Peyer's patch (tissue), 4 donors: ENCODE measurements at regions not wholly inside any gene's neighbourhood (a gene's known extent, or its start where the extent isn't known, plus 50 kb on each side); places are given as distances from the start of the nearest gene placed in this dataset.

Experiments
- POLR2A ChIP-seq, 2 donors: fragments of 450-650 bp; IDR thresholded peaks; one replicate each; pipeline ENCODE4 v1.5.1; 2017; ENCODE audit warnings: antibody characterized with exemption in 2 of 2, mild to moderate bottlenecking in 2 of 2, moderate library complexity in 2 of 2
- TF ChIP-seq, protein P1 (sequence below), 6 experiments: fragments of 450-650 bp in 4 of 6; fragments of 200-600 bp in 2 of 6; sonication (generic) in 1 of 6; IDR thresholded peaks; one replicate each; pipeline ENCODE4 v1.5.1; 2017 to 2019; ENCODE audit warnings: antibody characterized with exemption in 6 of 6, mild to moderate bottlenecking in 3 of 6, moderate library complexity in 1 of 6

DNA sequence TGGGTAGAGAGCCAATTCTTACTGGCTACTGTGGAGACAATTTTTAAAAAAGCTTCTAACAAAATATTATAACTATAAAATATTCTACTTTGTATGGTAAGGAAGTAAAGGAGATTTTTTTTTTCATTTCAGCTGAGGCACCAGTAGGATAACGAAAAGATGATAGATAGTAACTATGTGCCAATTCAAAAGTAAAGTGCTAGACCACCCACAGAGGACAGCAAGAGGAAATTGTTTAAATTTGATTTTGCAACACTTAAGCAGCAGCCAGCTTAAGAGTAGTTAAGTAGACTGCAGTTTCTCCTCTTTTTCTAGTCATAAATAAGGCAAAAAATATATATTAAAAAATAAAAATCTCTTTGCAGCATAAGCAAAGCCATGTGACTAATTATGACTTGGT lies 1539.3 kb upstream of the ACO1 start:
- TF ChIP-seq POLR2A (IDR thresholded peaks at IDR 0.05): no peak
- TF ChIP-seq, protein P1, sequence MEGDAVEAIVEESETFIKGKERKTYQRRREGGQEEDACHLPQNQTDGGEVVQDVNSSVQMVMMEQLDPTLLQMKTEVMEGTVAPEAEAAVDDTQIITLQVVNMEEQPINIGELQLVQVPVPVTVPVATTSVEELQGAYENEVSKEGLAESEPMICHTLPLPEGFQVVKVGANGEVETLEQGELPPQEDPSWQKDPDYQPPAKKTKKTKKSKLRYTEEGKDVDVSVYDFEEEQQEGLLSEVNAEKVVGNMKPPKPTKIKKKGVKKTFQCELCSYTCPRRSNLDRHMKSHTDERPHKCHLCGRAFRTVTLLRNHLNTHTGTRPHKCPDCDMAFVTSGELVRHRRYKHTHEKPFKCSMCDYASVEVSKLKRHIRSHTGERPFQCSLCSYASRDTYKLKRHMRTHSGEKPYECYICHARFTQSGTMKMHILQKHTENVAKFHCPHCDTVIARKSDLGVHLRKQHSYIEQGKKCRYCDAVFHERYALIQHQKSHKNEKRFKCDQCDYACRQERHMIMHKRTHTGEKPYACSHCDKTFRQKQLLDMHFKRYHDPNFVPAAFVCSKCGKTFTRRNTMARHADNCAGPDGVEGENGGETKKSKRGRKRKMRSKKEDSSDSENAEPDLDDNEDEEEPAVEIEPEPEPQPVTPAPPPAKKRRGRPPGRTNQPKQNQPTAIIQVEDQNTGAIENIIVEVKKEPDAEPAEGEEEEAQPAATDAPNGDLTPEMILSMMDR (IDR thresholded peaks at IDR 0.05): no peak
